ENCODE measurements at regions not wholly inside any gene's neighbourhood (a gene's known extent, or its start where the extent isn't known, plus 50 kb on each side); places are given as distances from the start of the nearest gene placed in this dataset.
A peak's percentile ranks its signal among the peaks of the same experiment; 100 is the strongest.
"Not testable (repeated sequence)": the region's sequence is repeated elsewhere in the genome, so short reads cannot be mapped to it uniquely, and the experiment has no call there.

- no peak for DNase-seq (ENCODE audit: low read depth)
Observed at GRCh38 chr1:14259191-14259757, 339.2 kb upstream of the KAZN start.

GRCh38 chr1:14260480-14260879 is 338.0 kb upstream of the KAZN start:
- no peak for DNase-seq (ENCODE audit: low read depth)

DNA sequence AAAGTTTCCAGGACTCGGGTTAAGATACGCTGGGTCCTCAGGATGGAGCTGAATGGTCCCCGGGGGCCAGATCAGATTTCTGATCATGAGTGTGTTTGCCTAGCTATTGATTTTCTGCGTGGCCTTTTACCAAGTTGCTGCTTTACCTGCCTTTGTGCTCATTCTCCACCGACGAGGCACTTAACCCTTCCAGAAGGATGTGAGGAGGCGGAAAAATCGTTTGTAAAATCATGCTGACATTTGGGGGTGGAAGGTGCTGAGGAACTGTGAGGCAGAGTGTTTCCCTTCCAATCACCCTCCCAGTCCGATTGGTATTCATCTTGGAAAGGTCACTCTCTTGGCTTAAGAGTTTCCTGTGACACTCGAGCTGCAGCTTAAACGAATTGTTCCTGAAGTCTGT is 337.1 kb upstream of the KAZN start:
- no peak for DNase-seq (ENCODE audit: low read depth)

DNA sequence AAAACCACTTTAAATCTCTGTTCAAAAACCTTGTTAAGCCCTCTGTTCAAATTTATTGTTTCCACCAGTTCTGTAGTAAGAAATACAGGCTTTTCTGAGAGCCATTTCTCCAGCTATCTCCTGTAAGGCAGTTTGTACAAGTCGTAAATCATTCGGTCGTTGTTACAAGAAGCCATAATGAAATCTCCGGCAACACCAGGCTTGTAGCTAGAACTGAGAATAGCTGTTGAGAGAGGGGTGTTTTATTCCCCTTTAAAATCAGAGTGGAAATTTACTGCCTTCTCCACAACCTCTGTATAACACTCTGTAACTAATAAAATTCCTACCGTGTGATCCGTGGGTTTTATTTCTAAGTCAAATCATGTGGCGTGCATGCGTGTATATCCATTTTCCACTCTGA is 335.8 kb upstream of the KAZN start:
- DNase-seq (ENCODE audit: low read depth) = no peak

DNA sequence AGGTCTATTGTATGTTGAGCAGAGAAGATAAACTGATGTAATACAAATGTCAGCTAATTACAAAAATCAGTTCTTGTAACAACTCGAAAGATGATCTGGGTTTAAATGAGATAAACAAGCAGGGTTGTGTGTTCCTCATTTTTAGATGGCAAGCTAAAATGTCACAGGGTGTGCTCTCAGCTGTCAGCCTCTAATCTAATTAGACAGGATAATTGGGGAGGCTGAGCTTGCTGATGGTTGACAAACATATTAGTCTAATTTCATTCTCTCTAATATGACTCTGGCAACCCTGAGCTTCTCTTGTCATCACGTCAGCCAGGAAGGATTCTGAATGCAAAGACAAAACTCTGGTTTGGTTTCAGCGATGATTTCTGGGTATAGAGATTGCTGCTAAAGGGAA is 335.3 kb upstream of the KAZN start:
- no peak for DNase-seq (ENCODE audit: low read depth)

- no peak for DNase-seq (ENCODE audit: low read depth)
Observed at GRCh38 chr1:14263671-14264070, 334.8 kb upstream of the KAZN start.

- no peak for DNase-seq (ENCODE audit: low read depth)
Observed at GRCh38 chr1:14265495-14265894, 333.0 kb upstream of the KAZN start.

DNA sequence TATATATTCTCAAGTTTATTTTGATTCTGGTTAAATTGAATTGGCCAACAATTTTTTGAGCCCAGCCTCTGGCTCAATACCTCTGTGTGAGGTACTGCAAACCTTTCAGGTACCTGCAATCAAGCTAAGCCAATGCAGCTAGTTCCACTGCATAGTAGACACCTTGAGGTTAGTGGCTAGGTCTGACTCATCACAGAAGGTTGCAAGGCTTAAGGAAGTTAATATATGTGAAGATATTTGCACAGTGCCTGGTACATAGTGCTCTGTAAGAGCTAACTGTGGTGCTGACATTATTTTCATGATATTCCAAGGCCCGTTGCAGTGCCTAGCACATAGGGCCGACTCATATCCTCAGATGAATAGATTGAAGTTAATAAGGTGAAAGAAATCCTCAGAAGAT is 330.5 kb upstream of the KAZN start:
- DNase-seq (ENCODE audit: low read depth) = no peak

- no peak for DNase-seq (ENCODE audit: low read depth)
Observed at GRCh38 chr1:14270821-14271220, 327.7 kb upstream of the KAZN start.

GRCh38 chr1:14273811-14274210 is 324.7 kb upstream of the KAZN start:
- no peak for DNase-seq (ENCODE audit: low read depth)

GRCh38 chr1:14279891-14280290 is 318.6 kb upstream of the KAZN start:
- not testable (repeated sequence) for DNase-seq (ENCODE audit: low read depth)

GRCh38 chr1:14280909-14281308 is 317.6 kb upstream of the KAZN start:
- DNase-seq (ENCODE audit: low read depth) = no peak

DNA sequence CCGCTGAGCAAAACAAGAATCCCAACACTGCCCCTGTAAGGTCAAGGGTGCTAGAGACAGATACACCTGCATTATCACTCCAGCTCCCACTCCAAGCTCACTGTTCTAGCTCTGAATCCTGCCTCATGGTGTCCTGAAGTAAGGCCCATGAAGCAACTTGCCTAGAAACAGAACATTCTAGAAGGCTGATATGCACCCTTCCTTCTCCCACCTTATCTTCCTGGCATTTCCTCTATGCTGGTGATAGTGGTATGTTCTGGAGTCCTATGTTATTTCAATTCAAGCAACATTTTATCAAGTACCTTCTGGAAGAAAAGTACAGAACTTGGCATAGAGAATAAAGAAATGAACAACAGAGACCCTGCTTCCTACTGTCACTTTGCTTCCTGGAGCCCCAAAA is 317.1 kb upstream of the KAZN start:
- DNase-seq (ENCODE audit: low read depth) = no peak

GRCh38 chr1:14282707-14283106 is 315.8 kb upstream of the KAZN start:
- no peak for DNase-seq (ENCODE audit: low read depth)

DNA sequence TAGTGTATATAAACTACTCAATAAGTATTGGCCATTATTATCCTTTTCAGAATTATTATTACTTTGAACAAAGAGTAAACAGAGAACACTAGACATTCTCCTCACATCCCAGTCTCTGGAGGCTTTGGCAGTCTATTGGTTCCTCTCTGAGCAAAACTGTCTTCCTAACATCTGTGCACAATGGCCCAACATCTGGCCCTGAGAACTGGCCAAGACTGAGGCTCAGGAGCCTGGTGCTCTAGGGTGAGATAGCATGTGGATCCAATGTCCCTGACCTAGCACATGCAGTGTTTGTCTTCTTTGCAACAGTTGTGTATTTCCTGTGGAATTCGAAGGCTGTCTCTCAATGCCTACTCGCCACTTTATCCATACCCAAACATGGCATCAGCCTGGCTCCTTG is 313.2 kb upstream of the KAZN start:
- no peak for DNase-seq (ENCODE audit: low read depth)

GRCh38 chr1:14291182-14291581 is 307.3 kb upstream of the KAZN start:
- DNase-seq (ENCODE audit: low read depth) = not testable (repeated sequence)

- no peak for DNase-seq (ENCODE audit: low read depth)
Observed at GRCh38 chr1:14292520-14292919, 306.0 kb upstream of the KAZN start.

DNA sequence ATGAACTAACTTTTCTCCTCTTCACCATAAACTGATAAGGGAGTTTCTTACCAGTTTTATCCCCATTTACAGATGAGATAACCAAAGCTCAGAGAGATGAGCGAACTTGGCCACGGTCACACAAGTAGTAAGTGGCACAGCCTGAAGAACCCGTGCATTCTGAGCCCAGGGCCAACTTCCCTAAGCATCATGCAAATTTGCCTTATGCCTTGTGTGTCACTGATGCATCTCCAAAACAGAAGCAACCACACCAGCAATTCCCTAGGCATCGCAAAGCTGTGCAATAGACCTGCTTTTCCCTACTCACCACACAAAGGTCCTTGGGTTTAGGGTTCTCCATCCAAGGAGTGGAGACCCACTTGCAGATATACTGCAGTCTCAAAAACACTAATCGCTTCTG is 304.5 kb upstream of the KAZN start:
- no peak for DNase-seq (ENCODE audit: low read depth)

DNA sequence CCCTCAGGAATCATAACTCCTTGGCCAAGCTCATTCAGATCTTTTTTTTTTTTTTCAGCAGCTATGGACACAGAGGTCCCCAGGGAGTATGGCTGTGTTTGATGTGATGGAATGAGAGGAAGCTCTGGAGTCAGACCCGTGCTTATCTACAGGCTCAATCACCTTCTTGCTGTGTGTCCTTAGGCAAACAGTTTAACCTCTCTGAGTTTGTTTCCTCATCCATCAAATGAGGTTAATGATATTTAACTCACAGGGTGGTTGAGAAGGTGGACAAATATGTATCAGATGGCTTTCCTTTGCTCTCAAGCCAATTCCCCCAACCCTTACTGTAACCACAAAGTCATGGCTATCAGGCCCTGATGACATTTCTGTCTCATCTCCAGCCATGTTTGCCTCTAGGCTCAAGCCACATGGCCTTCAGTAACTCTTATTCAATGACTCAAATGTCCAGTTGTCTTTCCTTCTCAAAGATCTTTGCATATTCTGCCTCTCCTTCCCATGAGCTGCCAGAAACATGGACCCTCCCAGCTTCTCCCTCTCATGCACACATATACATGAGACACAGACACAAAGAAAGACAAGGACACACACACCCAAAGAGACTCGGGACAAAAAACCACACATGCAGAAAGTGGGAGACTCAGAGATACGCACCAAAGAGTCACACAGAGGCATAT is 303.5 kb upstream of the KAZN start:
- DNase-seq (ENCODE audit: low read depth) = peak; percentile 4

DNA sequence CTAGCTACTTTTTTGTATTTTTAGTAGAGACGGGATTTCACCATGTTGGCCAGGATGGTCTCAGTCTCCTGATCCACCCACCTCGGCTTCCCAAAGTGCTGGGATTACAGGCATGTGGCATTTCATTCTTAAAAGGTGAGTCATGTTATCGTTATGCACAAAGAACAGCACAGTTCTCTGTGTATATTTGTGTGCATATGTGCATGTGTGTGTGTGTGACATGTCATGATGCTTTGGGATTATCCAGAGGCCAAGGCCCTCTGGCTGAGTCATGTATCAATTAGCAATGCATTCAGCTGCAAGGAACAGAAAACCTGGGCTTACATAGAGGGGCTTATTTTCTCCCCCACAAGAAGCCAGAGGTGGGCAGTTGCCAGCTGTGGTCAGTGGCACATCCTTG is 301.7 kb upstream of the KAZN start:
- peak; percentile 26 for DNase-seq (ENCODE audit: low read depth)

DNA sequence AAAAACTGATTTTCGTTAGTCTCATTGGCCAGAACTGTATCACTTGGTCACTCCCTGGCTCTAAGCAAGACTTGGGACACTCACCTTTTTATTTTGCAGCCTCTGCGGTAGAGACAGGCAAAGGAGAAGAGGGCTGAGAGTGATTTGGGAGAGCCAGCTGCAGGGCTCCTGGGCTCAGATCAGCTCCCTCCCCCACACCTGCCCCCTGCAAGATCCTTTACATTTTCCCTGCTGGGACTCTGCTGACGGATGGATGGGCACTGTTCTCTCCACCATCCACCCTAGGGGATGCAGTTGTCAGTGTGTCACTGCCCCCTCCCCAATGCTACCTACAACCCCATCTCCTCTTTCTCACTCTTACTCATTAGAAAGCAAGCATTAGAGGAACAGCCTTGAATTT is 301.1 kb upstream of the KAZN start:
- DNase-seq (ENCODE audit: low read depth) = no peak

- DNase-seq (ENCODE audit: low read depth) = no peak
Observed at GRCh38 chr1:14298806-14299205, 299.7 kb upstream of the KAZN start.

DNA sequence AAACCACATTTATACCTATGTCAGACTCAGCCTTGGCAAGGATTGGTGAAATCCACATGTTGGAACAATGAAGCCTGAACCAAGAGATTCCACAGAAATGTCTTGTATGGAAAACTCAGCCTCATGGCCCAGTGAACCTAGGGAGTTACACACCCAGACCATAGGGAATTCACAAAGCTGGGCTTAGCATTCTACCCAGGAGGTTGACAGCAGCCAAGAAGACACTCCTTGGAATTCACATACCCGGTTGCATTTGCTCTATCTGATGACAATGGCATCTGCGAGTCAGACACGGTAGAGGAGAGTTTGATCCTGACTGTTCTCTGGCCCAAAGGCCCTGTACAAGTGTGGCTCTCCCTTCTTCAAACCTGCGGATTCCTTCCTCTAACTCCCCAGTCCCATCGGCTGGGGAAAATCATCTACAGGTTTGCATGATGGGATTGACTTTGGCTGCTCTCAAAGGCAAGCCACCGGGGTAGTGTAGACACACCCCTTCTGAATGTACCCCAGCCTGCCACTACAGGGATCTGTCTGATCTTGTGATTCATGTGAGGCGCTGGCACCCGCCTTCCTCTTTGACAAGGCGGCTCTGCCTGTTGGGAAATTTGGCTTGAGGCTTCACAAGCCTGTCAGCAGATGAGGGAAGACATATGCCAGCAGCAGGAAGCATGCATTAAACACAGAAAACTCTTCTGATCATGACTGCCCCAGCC is 297.3 kb upstream of the KAZN start:
- no peak for DNase-seq (ENCODE audit: low read depth)

DNA sequence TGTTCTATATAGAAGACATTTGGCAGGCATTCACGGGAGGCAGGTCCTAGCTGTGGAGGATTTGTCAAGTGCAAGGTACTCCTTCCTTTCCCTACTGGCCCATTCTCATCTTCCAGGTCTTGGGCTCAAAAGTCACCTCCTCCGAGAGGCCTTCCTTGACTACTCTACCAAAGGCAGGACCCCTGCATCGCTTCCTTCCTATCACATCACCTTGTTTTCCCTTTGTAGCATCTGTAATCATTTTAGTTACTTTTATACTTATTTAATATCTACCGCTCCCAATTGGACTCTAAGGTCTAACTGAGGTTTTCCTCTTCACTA is 296.8 kb upstream of the KAZN start:
- DNase-seq (ENCODE audit: low read depth) = no peak
